Activated CD4-positive, alpha-beta T cell treated with anti-CD3 and anti-CD28 coated beads, Interleukin-2, amount 50 U/mL, for 4 hours (primary cell): ENCODE measurements at regions not wholly inside any gene's neighbourhood (a gene's known extent, or its start where the extent isn't known, plus 50 kb on each side); places are given as distances from the start of the nearest gene placed in this dataset.

Experiments
- DNase-seq, 2 experiments: peaks; one replicate each; pipeline ENCODE4 v3.0.0-alpha.2; 2020

- DNase-seq, result no peak
Measured at GRCh38 chr15:59953392-59953883, 50.7 kb upstream of the FOXB1 start.

GRCh38 chr15:59952960-59953359 lies 51.2 kb upstream of the FOXB1 start:
- DNase-seq, result no peak

- no peak for DNase-seq
Measured at GRCh38 chr15:59950603-59951388, 53.3 kb upstream of the FOXB1 start.

GRCh38 chr15:59948924-59949613 lies 55.0 kb upstream of the FOXB1 start:
- no peak for DNase-seq

- DNase-seq, result no peak
Measured at GRCh38 chr15:59946084-59946483, 58.0 kb upstream of the FOXB1 start.

GRCh38 chr15:59945036-59945435 lies 59.1 kb upstream of the FOXB1 start:
- DNase-seq, result no peak

- DNase-seq, result no peak
Measured at GRCh38 chr15:59941612-59942011, 62.5 kb upstream of the FOXB1 start.

GRCh38 chr15:59940928-59941327 lies 63.2 kb upstream of the FOXB1 start:
- no peak for DNase-seq

GRCh38 chr15:59940456-59940855 lies 63.7 kb upstream of the FOXB1 start:
- DNase-seq, result no peak

GRCh38 chr15:59936741-59937140 lies 67.4 kb upstream of the FOXB1 start:
- no peak for DNase-seq

GRCh38 chr15:59933607-59934006 lies 70.5 kb upstream of the FOXB1 start:
- no peak for DNase-seq

GRCh38 chr15:59931646-59932261 lies 72.4 kb upstream of the FOXB1 start:
- no peak for DNase-seq

GRCh38 chr15:59924812-59925522 lies 79.1 kb upstream of the FOXB1 start:
- no peak for DNase-seq

GRCh38 chr15:59924096-59924495 lies 80.0 kb upstream of the FOXB1 start:
- DNase-seq, result no peak

GRCh38 chr15:59923508-59923907 lies 80.6 kb upstream of the FOXB1 start:
- no peak for DNase-seq

GRCh38 chr15:59918994-59919951 lies 84.8 kb upstream of the FOXB1 start:
- DNase-seq, result peak; percentile 24 to 30

- peak; percentile 61 to 63 for DNase-seq
Measured at GRCh38 chr15:59917504-59918157, 86.5 kb upstream of the FOXB1 start.

- no peak for DNase-seq
Measured at GRCh38 chr15:59906046-59906445, 98.1 kb upstream of the FOXB1 start.

- DNase-seq, result no peak
Measured at GRCh38 chr15:59905176-59905575, 98.9 kb upstream of the FOXB1 start.

- DNase-seq, result no peak
Measured at GRCh38 chr15:59904450-59905135, 99.5 kb upstream of the FOXB1 start.

GRCh38 chr15:59896663-59897074 lies 107.4 kb upstream of the FOXB1 start:
- DNase-seq, result no peak
